Left lung (tissue), 4 donors: ENCODE measurements at regions not wholly inside any gene's neighbourhood (a gene's known extent, or its start where the extent isn't known, plus 50 kb on each side); places are given as distances from the start of the nearest gene placed in this dataset.

Source experiments
- ATAC-seq: fragments of 200-7000 bp; cut with Tn5 transposase; one replicate; pipeline ENCODE4 v1.9.1; 2020; ENCODE audit warnings: moderate library complexity
- DNase-seq, 4 donors: peaks; one replicate each; pipeline ENCODE4 v3.0.0-alpha.2; 2013 to 2020
- H3K27ac ChIP-seq, 2 donors: fragments of 200-600 bp; sonication (generic) in 1 of 2; one replicate each; pipeline versions ENCODE4 v1.5.0 to v1.8.0; 2020 to 2021
- H3K27me3 ChIP-seq, 2 donors: fragments of 200-600 bp; sonication (generic) in 1 of 2; one replicate each; pipeline versions ENCODE4 v1.5.0 to v1.8.0; 2020 to 2021
- H3K36me3 ChIP-seq, 2 donors: fragments of 200-600 bp; sonication (generic) in 1 of 2; one replicate each; pipeline versions ENCODE4 v1.5.0 to v1.8.0; 2020 to 2021
- H3K4me1 ChIP-seq, 2 donors: fragments of 200-600 bp; one replicate each; pipeline ENCODE4 v1.8.0; 2021
- H3K4me3 ChIP-seq, 2 donors: fragments of 200-600 bp; sonication (generic) in 1 of 2; one replicate each; pipeline versions ENCODE4 v1.5.0 to v1.8.0; 2020 to 2021; ENCODE audit warnings: mild to moderate bottlenecking in 1 of 2
- H3K9me3 ChIP-seq, 2 donors: fragments of 200-600 bp; sonication (generic) in 1 of 2; one replicate each; pipeline versions ENCODE4 v1.5.0 to v1.8.0; 2020 to 2021
- CTCF ChIP-seq, 2 donors: fragments of 200-600 bp; sonication (generic) in 1 of 2; IDR thresholded peaks; one replicate each; pipeline versions ENCODE4 v1.5.0 to v1.8.0; 2021; ENCODE audit warnings: antibody characterized with exemption in 2 of 2
- intact Hi-C, 2 donors: fragments of 100-400 bp; cut with DNase I; formaldehyde crosslinking; loops; one replicate each; pipeline versions ENCODE4 v1.11.2 to v1.14.2; 2022
- donor health status: DM: no; HTN: yes; CAD: no.
- donor health status: DM: no; HTN: no; CAD: no.

- TF ChIP-seq CTCF (IDR thresholded peaks at IDR 0.05), result no peak
- DNase-seq (no peak), ATAC-seq (no peak)
- H3K4me1 ChIP-seq, result no peaks in the 10 kb centered on the region
- H3K4me3 ChIP-seq, result no peak overlapping the region
- H3K27ac ChIP-seq, result no peak overlapping the region
- no peaks in the 10 kb centered on the region for H3K36me3 ChIP-seq
- no peaks in the 10 kb centered on the region for H3K9me3 ChIP-seq
- peaks cover 0 to 37% of the 10 kb centered on the region in 2 donors for H3K27me3 ChIP-seq
- intact Hi-C loops, result no loop called here
These were observed 51.3 kb upstream of the HMGXB4 start for GRCh38 chr22:35205961-35206360.

- no peak for ATAC-seq
- Histone ChIP-seq H3K36me3 (no peaks in the 10 kb centered on the region), H3K27ac (no peak overlapping the region), H3K9me3 (no peaks in the 10 kb centered on the region), H3K4me1 (no peaks in the 10 kb centered on the region), H3K4me3 (no peak overlapping the region), H3K27me3 (peaks cover 0 to 40% of the 10 kb centered on the region in 2 donors)
- DNase-seq, result no peak
- intact Hi-C loops, result no loop called here
- TF ChIP-seq CTCF (IDR thresholded peaks at IDR 0.05), result no peak
These were observed 50.4 kb upstream of the HMGXB4 start for GRCh38 chr22:35206889-35207288.
